ENCODE measurements at regions not wholly inside any gene's neighbourhood (a gene's known extent, or its start where the extent isn't known, plus 50 kb on each side); places are given as distances from the start of the nearest gene placed in this dataset.
"Not testable (repeated sequence)": the region's sequence is repeated elsewhere in the genome, so short reads cannot be mapped to it uniquely, and the experiment has no call there.

DNA sequence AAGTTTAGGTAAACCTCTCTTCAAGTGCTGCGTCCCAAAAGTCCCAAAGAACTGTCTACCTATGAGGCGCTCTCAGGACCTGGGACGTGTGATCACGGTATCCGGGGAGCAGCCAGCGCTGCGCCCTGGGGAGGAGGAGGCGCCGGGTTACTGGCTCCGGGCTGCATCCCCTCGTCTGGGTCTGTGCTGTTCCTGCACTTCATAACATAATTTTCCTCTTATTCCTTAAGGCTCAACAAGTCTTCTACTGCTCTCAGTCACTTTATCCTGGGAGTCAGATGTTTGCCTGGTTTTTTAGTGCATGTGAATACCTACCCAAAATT, 629.3 kb downstream of the PRIM2 start:
- H3K4me3 ChIP-seq (replicated peaks; ENCODE audit: low read depth, low read length); DNase-seq (ENCODE audit: low read depth): not testable (repeated sequence)

DNA sequence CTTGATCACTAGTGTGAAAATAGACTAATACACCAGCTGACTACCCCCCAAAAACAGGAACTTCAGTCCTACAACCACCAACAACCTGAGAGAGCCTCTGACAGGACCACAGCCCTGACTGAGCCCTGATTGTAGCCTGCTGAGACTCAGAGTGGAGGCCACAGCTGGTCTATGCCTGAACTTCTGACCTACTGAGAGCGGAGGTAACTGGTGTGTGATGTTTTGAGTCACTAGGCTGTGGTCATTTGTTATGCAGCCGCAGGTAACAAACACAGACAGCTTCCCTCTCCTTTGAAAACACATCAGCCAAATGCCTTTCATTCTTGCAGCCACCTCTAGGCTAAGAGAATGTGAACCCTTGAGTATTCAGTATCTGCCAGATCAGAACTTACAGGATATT, 631.1 kb downstream of the PRIM2 start:
- not testable (repeated sequence) for H3K4me3 ChIP-seq (replicated peaks; ENCODE audit: low read depth, low read length); DNase-seq (ENCODE audit: low read depth)

DNA sequence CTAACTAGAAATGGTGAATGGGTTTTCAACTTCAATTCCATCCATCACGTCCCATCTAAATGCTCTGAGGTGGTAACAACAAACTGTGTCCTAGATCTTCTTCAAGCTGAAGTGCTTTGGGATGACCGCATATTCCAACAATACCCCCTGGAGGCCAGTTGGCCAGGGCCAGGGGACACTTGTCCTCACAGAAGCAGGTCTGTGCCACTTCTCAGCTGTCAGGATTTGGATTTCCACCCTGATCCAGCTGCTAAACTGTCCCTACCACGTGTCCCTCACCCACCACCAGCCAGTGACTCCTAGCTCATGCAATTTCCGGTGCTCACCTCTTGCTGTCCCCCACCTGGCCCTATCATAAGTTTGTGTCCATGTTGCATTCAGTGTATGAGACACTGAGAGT, 633.0 kb downstream of the PRIM2 start:
- not testable (repeated sequence) for DNase-seq (ENCODE audit: low read depth); H3K4me3 ChIP-seq (replicated peaks; ENCODE audit: low read depth, low read length)

DNA sequence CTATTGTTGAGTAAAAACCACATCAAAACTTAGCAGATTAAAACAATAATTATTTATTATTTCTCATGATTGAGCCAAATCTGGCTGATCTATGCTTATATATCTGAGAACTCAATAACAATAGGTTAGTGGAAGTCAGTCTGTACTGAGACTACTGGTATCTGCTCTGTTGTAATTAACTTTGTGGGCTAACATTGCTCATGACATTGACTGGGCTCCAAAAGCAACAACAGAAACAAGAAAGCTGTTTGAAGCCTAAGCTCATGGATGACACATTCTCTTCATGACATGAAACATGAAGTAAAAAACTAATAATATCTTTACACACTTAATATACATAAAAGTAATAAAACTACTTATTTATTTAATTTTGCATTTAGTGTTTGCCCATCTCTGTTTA, 649.3 kb downstream of the PRIM2 start:
- DNase-seq (ENCODE audit: low read depth): peak; percentile 0
- not testable (repeated sequence) for H3K4me3 ChIP-seq (replicated peaks; ENCODE audit: low read depth, low read length)

DNA sequence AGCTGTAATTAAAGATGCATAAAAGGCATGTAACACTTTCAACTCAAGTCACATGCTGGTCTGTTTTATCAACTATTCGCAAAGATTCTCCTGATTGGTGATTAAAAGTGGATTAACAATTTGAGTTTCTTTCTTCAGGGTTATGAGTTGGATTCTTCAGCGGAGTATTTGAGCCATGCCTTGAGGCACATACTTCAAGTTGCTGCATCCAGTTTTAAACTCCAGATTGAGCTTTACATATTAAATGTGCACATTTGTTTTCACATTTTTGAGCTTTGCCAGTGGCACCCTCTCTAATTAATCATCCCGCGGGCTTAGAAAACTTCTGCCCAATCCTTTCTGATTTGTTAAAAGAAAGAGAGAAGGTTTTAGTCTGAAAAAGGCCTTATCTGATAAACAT, 654.5 kb downstream of the PRIM2 start:
- H3K4me3 ChIP-seq (replicated peaks; ENCODE audit: low read depth, low read length); DNase-seq (ENCODE audit: low read depth): not testable (repeated sequence)

DNA sequence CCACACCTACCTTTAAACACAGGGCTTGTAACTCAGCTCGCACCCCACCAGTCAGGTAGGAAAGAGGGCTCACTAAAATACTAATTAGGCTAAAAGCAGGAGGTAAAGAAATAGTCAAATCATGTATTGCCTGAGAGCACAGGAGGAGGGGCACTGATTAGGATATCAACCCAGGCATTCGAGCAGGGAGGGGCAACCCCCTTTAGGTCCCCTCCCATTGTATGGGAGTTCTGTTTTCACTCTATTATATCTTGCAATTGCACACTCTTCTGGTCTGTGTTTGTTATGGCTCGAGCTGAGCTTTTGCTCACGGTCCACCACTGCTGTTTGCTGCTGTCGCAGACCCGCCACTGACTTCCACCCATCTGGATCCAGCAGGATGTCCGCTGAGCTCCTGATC, 657.2 kb downstream of the PRIM2 start:
- no peak overlapping the region for H3K4me3 ChIP-seq (replicated peaks; ENCODE audit: low read depth, low read length)
- DNase-seq (ENCODE audit: low read depth): no peak
- TF ChIP-seq, protein P1, sequence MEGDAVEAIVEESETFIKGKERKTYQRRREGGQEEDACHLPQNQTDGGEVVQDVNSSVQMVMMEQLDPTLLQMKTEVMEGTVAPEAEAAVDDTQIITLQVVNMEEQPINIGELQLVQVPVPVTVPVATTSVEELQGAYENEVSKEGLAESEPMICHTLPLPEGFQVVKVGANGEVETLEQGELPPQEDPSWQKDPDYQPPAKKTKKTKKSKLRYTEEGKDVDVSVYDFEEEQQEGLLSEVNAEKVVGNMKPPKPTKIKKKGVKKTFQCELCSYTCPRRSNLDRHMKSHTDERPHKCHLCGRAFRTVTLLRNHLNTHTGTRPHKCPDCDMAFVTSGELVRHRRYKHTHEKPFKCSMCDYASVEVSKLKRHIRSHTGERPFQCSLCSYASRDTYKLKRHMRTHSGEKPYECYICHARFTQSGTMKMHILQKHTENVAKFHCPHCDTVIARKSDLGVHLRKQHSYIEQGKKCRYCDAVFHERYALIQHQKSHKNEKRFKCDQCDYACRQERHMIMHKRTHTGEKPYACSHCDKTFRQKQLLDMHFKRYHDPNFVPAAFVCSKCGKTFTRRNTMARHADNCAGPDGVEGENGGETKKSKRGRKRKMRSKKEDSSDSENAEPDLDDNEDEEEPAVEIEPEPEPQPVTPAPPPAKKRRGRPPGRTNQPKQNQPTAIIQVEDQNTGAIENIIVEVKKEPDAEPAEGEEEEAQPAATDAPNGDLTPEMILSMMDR (IDR thresholded peaks at IDR 0.05; ENCODE audit: low read length, missing control alignments): no peak

DNA sequence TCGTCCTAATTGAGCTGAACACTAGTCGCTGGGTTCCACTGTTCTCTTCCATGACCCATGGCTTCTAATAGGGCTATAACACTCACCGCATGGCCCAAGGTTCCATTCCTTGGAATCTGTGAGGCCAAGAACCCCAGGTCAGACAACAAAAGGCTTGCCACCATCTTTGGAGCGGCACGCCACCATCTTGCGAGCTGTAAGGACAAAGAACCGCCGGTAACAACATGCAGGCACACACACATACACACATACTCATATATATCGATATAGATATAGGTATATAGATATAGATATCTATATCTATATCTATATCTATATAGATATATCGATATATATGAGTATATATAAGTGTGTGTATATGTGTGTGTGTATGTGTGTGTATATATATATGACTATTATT, 657.7 kb downstream of the PRIM2 start:
- DNase-seq (ENCODE audit: low read depth); H3K4me3 ChIP-seq (replicated peaks; ENCODE audit: low read depth, low read length): not testable (repeated sequence)

DNA sequence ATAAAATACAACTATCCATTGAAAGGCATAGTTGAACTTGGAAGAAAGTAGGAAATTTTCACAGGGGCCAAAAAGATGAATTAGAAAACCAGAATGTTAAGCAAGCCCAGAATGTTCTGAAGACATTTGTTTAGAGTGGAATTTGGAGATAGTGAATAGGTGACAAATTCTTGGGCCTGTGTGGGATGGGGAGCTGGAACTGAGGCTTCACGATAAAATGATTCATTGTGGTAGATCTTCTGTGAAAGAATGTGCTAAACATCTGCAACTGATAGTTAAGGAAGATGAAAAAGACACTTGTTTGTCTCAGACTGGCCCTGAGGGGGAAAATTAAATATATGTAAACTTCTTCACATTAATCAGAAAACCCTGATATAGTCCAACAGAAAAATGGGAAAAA, 658.9 kb downstream of the PRIM2 start:
- DNase-seq (ENCODE audit: low read depth); H3K4me3 ChIP-seq (replicated peaks; ENCODE audit: low read depth, low read length): not testable (repeated sequence)

DNA sequence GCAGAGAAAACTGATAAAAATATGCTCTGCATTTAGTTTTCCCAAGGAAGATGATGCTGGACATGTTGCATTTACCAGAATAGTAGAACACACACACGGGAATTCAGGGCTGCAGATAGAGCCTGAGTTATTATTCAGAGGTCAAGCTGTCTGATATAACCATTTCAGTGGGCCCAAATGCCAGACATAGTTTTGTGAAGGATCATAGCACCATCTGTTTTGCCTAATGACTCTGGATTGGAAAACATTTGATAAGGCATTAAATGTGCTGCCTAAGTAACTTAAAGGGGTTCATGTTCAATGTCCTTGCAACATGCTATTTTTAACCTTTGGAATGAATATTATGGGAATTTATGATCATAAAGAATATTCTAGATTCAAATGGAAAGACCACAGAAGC, 666.2 kb downstream of the PRIM2 start:
- DNase-seq (ENCODE audit: low read depth); H3K4me3 ChIP-seq (replicated peaks; ENCODE audit: low read depth, low read length): not testable (repeated sequence)

DNA sequence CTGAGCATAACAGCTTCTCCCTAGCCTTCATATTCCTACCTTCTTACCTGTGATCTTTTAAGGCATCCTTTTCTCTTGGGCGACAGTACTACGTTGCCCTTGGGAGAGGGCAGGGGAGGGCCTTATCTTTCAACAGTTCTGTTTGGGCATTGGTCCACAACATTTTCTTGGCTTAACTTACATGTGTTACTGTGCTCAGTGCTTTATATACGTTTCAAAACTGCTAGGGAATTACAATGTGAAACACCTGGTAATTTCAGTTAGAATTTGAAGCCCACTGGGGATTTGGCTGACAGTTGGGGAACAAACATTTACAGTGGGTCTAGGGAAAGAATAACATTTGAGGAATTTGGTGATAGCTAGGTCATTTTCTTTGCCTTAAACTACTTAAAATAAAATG, 667.1 kb downstream of the PRIM2 start:
- not testable (repeated sequence) for H3K4me3 ChIP-seq (replicated peaks; ENCODE audit: low read depth, low read length); DNase-seq (ENCODE audit: low read depth)

DNA sequence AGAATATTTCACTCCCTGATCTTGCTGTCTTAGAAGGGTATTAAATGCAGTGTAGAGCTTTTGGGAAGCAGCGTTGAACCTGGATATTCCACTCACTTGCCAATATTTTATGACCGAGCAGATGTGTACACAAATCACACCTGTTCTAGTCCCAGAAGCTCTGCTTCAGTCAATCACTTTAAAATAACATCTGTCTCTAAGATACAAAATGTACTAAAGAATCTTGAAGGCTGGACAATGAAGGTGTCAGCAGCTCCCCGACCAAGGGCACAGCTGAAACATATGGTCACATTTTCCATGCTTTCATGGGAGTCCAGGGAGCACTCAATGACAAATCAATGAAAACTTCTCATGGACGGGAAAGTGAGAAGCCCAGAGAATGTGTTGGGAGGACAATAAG, 668.3 kb downstream of the PRIM2 start:
- not testable (repeated sequence) for DNase-seq (ENCODE audit: low read depth); H3K4me3 ChIP-seq (replicated peaks; ENCODE audit: low read depth, low read length)

DNA sequence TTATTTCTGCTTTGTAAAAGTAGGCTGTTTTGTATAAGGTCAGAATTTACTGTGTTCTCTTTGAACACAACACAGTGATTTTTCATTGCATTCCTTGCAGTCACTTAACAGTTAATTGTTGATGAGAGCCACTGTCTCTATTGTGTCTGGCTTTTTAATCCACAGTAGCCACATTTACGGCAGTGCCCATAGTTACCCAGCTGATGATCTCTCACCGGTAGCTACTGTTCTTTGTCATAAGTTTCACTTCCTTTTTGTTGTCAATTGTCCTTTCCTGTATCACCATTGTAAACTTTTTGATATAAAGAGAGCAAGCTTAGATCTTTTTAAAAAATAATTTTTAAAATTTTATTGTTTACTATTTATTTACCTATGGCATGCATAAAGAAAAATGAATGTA, 669.2 kb downstream of the PRIM2 start:
- not testable (repeated sequence) for H3K4me3 ChIP-seq (replicated peaks; ENCODE audit: low read depth, low read length); DNase-seq (ENCODE audit: low read depth)

DNA sequence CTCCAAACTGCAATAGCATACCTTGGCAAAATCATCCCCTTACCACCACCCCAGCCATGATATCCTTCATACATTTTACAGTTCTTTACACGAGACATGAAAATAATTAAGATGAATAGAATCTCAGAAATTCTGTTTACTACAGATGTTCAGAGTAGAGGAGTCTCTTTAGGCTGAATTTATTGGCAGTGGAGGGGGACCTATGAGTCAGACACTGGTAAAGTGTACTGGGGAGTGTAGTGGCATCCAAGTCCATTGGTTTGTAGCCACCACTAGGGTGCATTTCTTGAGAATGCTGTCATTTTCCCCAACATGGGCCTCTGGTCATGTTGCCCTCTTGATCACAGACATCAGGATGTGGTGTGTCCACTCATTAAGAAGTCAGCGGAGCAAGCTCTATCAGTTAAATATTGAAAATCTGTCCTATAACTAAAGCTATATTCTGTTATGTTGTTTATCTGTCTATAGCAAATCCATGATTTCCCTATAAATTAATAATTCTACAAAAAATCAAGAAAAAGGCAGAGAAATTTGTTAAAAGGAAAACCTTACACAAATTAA, 672.2 kb downstream of the PRIM2 start:
- H3K4me3 ChIP-seq (replicated peaks; ENCODE audit: low read depth, low read length); DNase-seq (ENCODE audit: low read depth): not testable (repeated sequence)

DNA sequence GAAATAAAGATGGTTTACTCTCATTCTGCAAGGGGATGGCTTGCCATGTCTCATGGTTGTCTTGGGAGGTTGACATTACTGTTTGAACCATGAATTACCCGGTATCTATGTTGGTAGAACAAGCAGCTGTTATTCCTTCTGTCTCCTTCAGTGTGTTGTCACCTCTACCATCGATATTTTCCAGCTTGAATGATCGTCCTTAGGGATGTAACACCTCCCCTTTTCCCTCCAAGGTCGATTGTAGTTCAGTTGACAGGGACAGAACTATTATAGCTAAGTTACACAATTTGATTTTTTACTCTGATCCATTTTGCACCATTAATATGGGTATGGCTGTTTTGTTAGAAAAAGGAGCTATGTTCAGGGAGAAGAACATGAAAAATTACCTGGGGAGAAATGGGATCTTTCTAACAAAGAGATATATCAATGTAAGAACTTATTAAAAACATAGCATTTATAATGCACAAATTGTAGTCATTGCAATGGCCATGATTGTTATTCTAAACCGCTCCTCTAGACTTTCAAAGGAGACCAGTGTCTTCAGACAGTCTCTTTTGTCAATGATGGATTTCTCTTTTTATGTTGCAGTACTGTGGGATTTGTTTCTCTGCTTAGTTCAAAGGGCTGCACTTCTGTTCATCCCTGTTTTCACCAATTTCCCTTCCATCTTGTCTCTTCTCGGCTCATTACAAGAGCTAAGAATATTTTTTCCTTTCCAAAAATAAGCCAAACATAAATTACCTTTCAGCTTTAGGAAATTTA, 681.6 kb downstream of the PRIM2 start:
- not testable (repeated sequence) for DNase-seq (ENCODE audit: low read depth); H3K4me3 ChIP-seq (replicated peaks; ENCODE audit: low read depth, low read length)

DNA sequence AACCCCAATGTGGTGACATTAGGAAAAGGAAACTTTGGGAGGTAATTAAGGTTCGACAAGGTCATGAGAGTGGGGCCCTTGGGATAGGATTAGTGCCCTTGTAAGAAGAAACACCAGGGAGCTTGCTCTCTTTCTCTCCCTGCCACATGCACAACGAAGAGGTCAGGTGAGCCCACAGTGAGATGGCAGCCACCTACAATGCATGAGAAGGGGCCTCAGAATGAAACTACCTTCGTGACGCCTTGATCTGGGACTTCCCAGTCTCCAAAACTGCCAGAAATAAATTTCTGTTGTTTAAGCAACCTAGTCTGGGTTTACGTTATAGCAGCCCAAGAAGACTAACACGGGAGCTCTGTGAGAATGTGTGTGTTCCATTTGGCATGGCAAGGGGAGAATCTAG, 682.8 kb downstream of the PRIM2 start:
- not testable (repeated sequence) for DNase-seq (ENCODE audit: low read depth); H3K4me3 ChIP-seq (replicated peaks; ENCODE audit: low read depth, low read length)
